ENCODE measurements at regions not wholly inside any gene's neighbourhood (a gene's known extent, or its start where the extent isn't known, plus 50 kb on each side); places are given as distances from the start of the nearest gene placed in this dataset.

- Histone ChIP-seq H3K4me3 (replicated peaks in 1 of 3; ENCODE audit: insufficient read depth in 1 of 3, low read depth in 2 of 3, low read length in 3 of 3) (no peak overlapping the region), H3K4me1 (ENCODE audit: insufficient read depth, low read length) (no peaks in the 10 kb centered on the region), H3K4me2 (ENCODE audit: low read depth, low read length) (no peak overlapping the region), H3K9ac (ENCODE audit: insufficient read depth, low read depth, low read length) (no peak overlapping the region), H4K20me1 (ENCODE audit: insufficient read depth, low read length) (no peaks in the 10 kb centered on the region), H3K9me3 (ENCODE audit: low read length) (no peaks in the 10 kb centered on the region), H3K36me3 (replicated peaks in 1 of 2; ENCODE audit: control insufficient read depth in 1 of 2, insufficient read depth in 2 of 2, low read length in 2 of 2) (no peaks in the 10 kb centered on the region), H3K79me2 (ENCODE audit: insufficient read depth, low read length) (no peaks in the 10 kb centered on the region), H3K27ac (ENCODE audit: extremely low read length, insufficient read depth, low read length) (no peak overlapping the region), H2AFZ (ENCODE audit: low read length) (no peak overlapping the region), H3K27me3 (ENCODE audit: control insufficient read depth in 1 of 2, insufficient read depth in 2 of 2, low read length in 2 of 2) (no peaks in the 10 kb centered on the region; a peak in 3 of 5 replicates)
- intact Hi-C loops (cut with micrococcal nuclease; ENCODE audit: unreplicated experiment): no loop called here
- BruUV-seq (replicated peaks): no TSS peak
- in situ Hi-C loops (cut with HindIII; ENCODE audit: extremely low pct_ligation_motif_present, low pct_unique_long_range_greater_than_20kb): no loop called here
- WGBS (ENCODE audit: low lambda C conversion rate): 25% methylated on average over 4 of the region's 4 CpGs
- ChIA-PET POLR2A (no interaction called here), CTCF (ENCODE audit: low intra/inter-chr PET ratio, low total read pairs) (no interaction called here)
- FAIRE-seq: no peak
- no peak for DNase-seq (ENCODE audit: low spot score)
- no peak for ATAC-seq
- TF ChIP-seq HIVEP1 (CRISPR knock-in tag; IDR thresholded peaks at IDR 0.05) (no peak), SP2 (CRISPR knock-in tag; IDR thresholded peaks at IDR 0.05) (no peak)
These were observed 210.8 kb upstream of the ROPN1 start for GRCh38 chr3:124202754-124203153.

- H3K4me2 ChIP-seq (ENCODE audit: low read depth, low read length): no peak overlapping the region
- ChIA-PET POLR2A (no interaction called here), CTCF (ENCODE audit: low intra/inter-chr PET ratio, low total read pairs) (no interaction called here)
- H3K27ac ChIP-seq (ENCODE audit: extremely low read length, insufficient read depth, low read length): no peak overlapping the region
- H2AFZ ChIP-seq (ENCODE audit: low read length): no peak overlapping the region
- H4K20me1 ChIP-seq (ENCODE audit: insufficient read depth, low read length): no peaks in the 10 kb centered on the region
- H3K79me2 ChIP-seq (ENCODE audit: insufficient read depth, low read length): no peaks in the 10 kb centered on the region
- H3K4me1 ChIP-seq (ENCODE audit: insufficient read depth, low read length): no peaks in the 10 kb centered on the region
- ATAC-seq (no peak), DNase-seq (ENCODE audit: low spot score) (no peak), FAIRE-seq (no peak)
- BruUV-seq (replicated peaks): no TSS peak
- 9% methylated on average over 2 of the region's 2 CpGs for whole genome bisulfite sequencing (ENCODE audit: low lambda C conversion rate)
- intact Hi-C loops (cut with micrococcal nuclease; ENCODE audit: unreplicated experiment) (no loop called here), in situ Hi-C loops (cut with HindIII; ENCODE audit: extremely low pct_ligation_motif_present, low pct_unique_long_range_greater_than_20kb) (no loop called here)
- no peaks in the 10 kb centered on the region for H3K36me3 ChIP-seq (replicated peaks in 1 of 2; ENCODE audit: control insufficient read depth in 1 of 2, insufficient read depth in 2 of 2, low read length in 2 of 2)
- H3K4me3 ChIP-seq (replicated peaks in 1 of 3; ENCODE audit: insufficient read depth in 1 of 3, low read depth in 2 of 3, low read length in 3 of 3): no peak overlapping the region
- H3K9me3 ChIP-seq (ENCODE audit: low read length): no peaks in the 10 kb centered on the region
- H3K27me3 ChIP-seq (ENCODE audit: control insufficient read depth in 1 of 2, insufficient read depth in 2 of 2, low read length in 2 of 2): no peaks in the 10 kb centered on the region; a peak in 3 of 5 replicates
- no peak overlapping the region for H3K9ac ChIP-seq (ENCODE audit: insufficient read depth, low read depth, low read length)
- TF ChIP-seq ZBTB38 (CRISPR knock-in tag; IDR thresholded peaks at IDR 0.05): no peak
- no peak for TF ChIP-seq YEATS4 (CRISPR knock-in tag; IDR thresholded peaks at IDR 0.05; ENCODE audit: borderline replicate concordance)
- TF ChIP-seq ZNF430 (CRISPR knock-in tag; IDR thresholded peaks at IDR 0.05): no peak
- TF ChIP-seq U2AF1 (optimal IDR thresholded peaks at IDR 0.05; ENCODE audit: low read depth, low read length): no peak
- TF ChIP-seq ZNF383 (CRISPR knock-in tag; IDR thresholded peaks at IDR 0.05; ENCODE audit: borderline replicate concordance): no peak
- no peak for TF ChIP-seq PHF20 (CRISPR knock-in tag; IDR thresholded peaks at IDR 0.05)
- TF ChIP-seq NR1H2 (CRISPR knock-in tag; IDR thresholded peaks at IDR 0.05; ENCODE audit: borderline replicate concordance, low read depth): no peak
- TF ChIP-seq ZNF318 (CRISPR knock-in tag; IDR thresholded peaks at IDR 0.05): no peak
- no peak for TF ChIP-seq SALL1 (CRISPR knock-in tag; IDR thresholded peaks at IDR 0.05)
- TF ChIP-seq ZNF235 (CRISPR knock-in tag; IDR thresholded peaks at IDR 0.05; ENCODE audit: borderline replicate concordance): no peak
These were observed 211.4 kb upstream of the ROPN1 start for GRCh38 chr3:124203292-124203691.

Data from HepG2 (cell line).